B cell (primary cell): ENCODE measurements at regions not wholly inside any gene's neighbourhood (a gene's known extent, or its start where the extent isn't known, plus 50 kb on each side); places are given as distances from the start of the nearest gene placed in this dataset.

ENCODE experiments used
- ATAC-seq: fragments of 200-7000 bp; cut with Tn5 transposase; one replicate; pipeline ENCODE4 v1.10.0; 2021; ENCODE audit warnings: low read depth, mild to moderate bottlenecking, moderate number of reproducible peaks, moderate library complexity
- CTCF ChIA-PET: fragments of 350-600 bp; sonication (Branson Sonifier 250); formaldehyde crosslinking; loops from one replicate; lab custom pipeline; 2021; ENCODE audit warnings: antibody characterized with exemption, inconsistent platforms; lab: Charles Lee
- POLR2A ChIA-PET: fragments of 350-600 bp; sonication (Branson Sonifier 250); formaldehyde crosslinking; loops from one replicate; lab custom pipeline; 2021; ENCODE audit warnings: antibody characterized with exemption; lab: Charles Lee
- DNase-seq: peaks from one replicate; pipeline ENCODE4 v3.0.0; 2013
- H2AFZ ChIP-seq: 2 replicates; pipeline ENCODE4 v1.6.1; 2012; ENCODE audit warnings: mild to moderate bottlenecking, low read depth, low read length; ENCODE audit not compliant: insufficient read depth, poor library complexity, severe bottlenecking
- H3K27ac ChIP-seq, 2 donors: 1 replicate in 1 of 2; 2 replicates in 1 of 2; pipeline ENCODE4 v1.5.1; 2012 to 2013; ENCODE audit warnings: low read length in 2 of 2, mild to moderate bottlenecking in 2 of 2, moderate library complexity in 1 of 2
- H3K27me3 ChIP-seq, 4 experiments: fragments of 200-600 bp in 1 of 4; sonication (generic) in 1 of 4; replicated peaks in 1 of 4; 1 replicate in 2 of 4; 2 replicates in 2 of 4; pipeline versions ENCODE4 v1.6.1 to v1.7.0; 2013 to 2016; ENCODE audit warnings: low read length in 3 of 4, mild to moderate bottlenecking in 2 of 4, mixed read lengths in 1 of 4, moderate library complexity in 1 of 4; ENCODE audit not compliant: insufficient read depth in 4 of 4, control insufficient read depth in 3 of 4; ENCODE audit errors: control extremely low read depth in 1 of 4
- H3K36me3 ChIP-seq, 2 experiments: replicated peaks in 1 of 2; 1 replicate in 1 of 2; 2 replicates in 1 of 2; pipeline versions ENCODE4 v1.6.1 to v1.7.1; 2013; ENCODE audit warnings: low read length in 1 of 2; ENCODE audit not compliant: insufficient read depth in 2 of 2, control insufficient read depth in 1 of 2; ENCODE audit errors: control extremely low read depth in 1 of 2, extremely low read depth in 1 of 2
- H3K4me1 ChIP-seq, 2 donors: fragments of 200-600 bp in 1 of 2; sonication (generic) in 1 of 2; 1 replicate in 1 of 2; 2 replicates in 1 of 2; pipeline versions ENCODE4 v1.5.1 to v1.6.1; 2013 to 2017; ENCODE audit warnings: low read length in 2 of 2; ENCODE audit not compliant: control insufficient read depth in 2 of 2, insufficient read depth in 2 of 2
- H3K4me2 ChIP-seq: replicated peaks from 2 replicates; pipeline ENCODE3; 2012; ENCODE audit warnings: mild to moderate bottlenecking, low read depth, low read length; ENCODE audit not compliant: poor library complexity, severe bottlenecking
- H3K4me3 ChIP-seq, 5 experiments: fragments of 200-600 bp in 1 of 5; sonication (generic) in 1 of 5; 1 replicate in 3 of 5; 2 replicates in 2 of 5; pipeline versions ENCODE4 v1.5.1 to v1.7.0; 2011 to 2016; ENCODE audit warnings: low read length in 4 of 5, mild to moderate bottlenecking in 4 of 5, low read depth in 2 of 5, control low read depth in 1 of 5, moderate library complexity in 1 of 5; ENCODE audit not compliant: insufficient read depth in 1 of 5; ENCODE audit errors: control extremely low read depth in 1 of 5, extremely low read depth in 1 of 5
- H3K79me2 ChIP-seq: fragments of 200-600 bp; sonication (generic); one replicate; pipeline ENCODE4 v1.6.0; 2016; ENCODE audit warnings: low read length; ENCODE audit not compliant: control insufficient read depth, insufficient read depth
- H3K9ac ChIP-seq: fragments of 200-600 bp; sonication (generic); 2 replicates; pipeline ENCODE4 v1.6.1; 2017; ENCODE audit warnings: mild to moderate bottlenecking, low read length, moderate library complexity
- H3K9me3 ChIP-seq, 3 donors: one replicate each; pipeline versions ENCODE4 v1.6.1 to v1.7.1; 2013; ENCODE audit warnings: low read length in 2 of 3; ENCODE audit not compliant: control insufficient read depth in 2 of 3, insufficient read depth in 1 of 3; ENCODE audit errors: control extremely low read depth in 1 of 3
- H4K20me1 ChIP-seq: 2 replicates; pipeline ENCODE4 v1.6.0; 2012; ENCODE audit warnings: mild to moderate bottlenecking, low read length; ENCODE audit not compliant: insufficient read depth, control insufficient read depth, poor library complexity, severe bottlenecking
- H3K27ac Mint-ChIP-seq: one replicate; pipeline ENCODE4 v1.8.0; 2021; ENCODE audit warnings: mixed read lengths
- H3K27me3 Mint-ChIP-seq: one replicate; pipeline ENCODE4 v1.8.0; 2021; ENCODE audit warnings: mixed read lengths
- H3K4me1 Mint-ChIP-seq: one replicate; pipeline ENCODE4 v1.8.0; 2021; ENCODE audit warnings: mixed read lengths
- H3K4me3 Mint-ChIP-seq: one replicate; pipeline ENCODE4 v1.8.0; 2021; ENCODE audit warnings: mixed read lengths
- H3K9me3 Mint-ChIP-seq: one replicate; pipeline ENCODE4 v1.8.0; 2022; ENCODE audit warnings: mixed read lengths; ENCODE audit not compliant: insufficient read depth
- CTCF ChIP-seq: fragments of 200-600 bp; IDR thresholded peaks from one replicate; pipeline ENCODE4 v1.8.0; 2022; ENCODE audit warnings: antibody characterized with exemption, mild to moderate bottlenecking
- EZH2 ChIP-seq: IDR thresholded peaks from 2 replicates; pipeline ENCODE4 v1.6.1; 2012; ENCODE audit warnings: borderline replicate concordance, low read depth, mild to moderate bottlenecking, moderate library complexity, low read length; ENCODE audit not compliant: insufficient read depth, poor library complexity, severe bottlenecking
- WGBS: methylation state at CpG from one replicate; pipeline ENCODE4 v1.1.5; 2013; ENCODE audit warnings: missing lambda C conversion rate; ENCODE audit not compliant: insufficient coverage; 5-methylcytosine and 5-hydroxymethylcytosine counted together
- intact Hi-C: fragments of 100-400 bp; cut with micrococcal nuclease; formaldehyde crosslinking; loops from one replicate; pipeline ENCODE4 v1.10.0; 2022

DNA sequence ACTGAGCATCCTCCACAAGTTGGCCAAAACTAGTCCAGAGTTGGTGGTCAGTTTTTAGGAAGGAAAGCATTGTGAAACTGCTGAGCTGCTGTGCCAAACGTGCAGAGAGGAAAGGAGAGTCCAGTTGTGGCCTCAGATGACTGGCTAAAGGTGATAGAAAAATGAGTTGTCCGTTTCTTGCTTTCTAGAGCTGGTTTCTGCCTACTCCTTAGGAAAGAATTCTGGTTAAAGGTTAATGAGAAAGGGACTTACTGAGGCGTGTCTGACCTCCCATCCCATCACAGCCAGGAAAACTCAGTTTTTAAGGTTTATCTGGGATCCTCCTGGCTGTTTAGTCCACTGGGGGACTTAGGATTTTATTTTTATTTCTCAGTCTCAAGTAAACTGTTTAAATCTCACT lies 1186.3 kb downstream of the UQCRFS1 start:
- DNase-seq (no peak), ATAC-seq (no peak)
- no peak overlapping the region for H3K4me3 ChIP-seq
- TF ChIP-seq CTCF, result no peak
- TF ChIP-seq EZH2, result no peak
- intact Hi-C loops, result no loop called here
- ChIA-PET POLR2A (no interaction called here), CTCF (no interaction called here)
- no peak overlapping the region for H3K4me2 ChIP-seq
- no peaks in the 10 kb centered on the region for H4K20me1 ChIP-seq
- H3K9ac ChIP-seq, result no peak overlapping the region
- H3K79me2 ChIP-seq, result no peaks in the 10 kb centered on the region
- peaks cover 0 to 3% (median 0%) of the 10 kb centered on the region in 3 donors for H3K9me3 ChIP-seq
- no peaks in the 10 kb centered on the region for H3K4me1 Mint-ChIP-seq
- H2AFZ ChIP-seq, result no peak overlapping the region
- H3K27ac Mint-ChIP-seq, result no peak overlapping the region
- WGBS, result 38% methylated on average over 2 of the region's 3 CpGs
- no peaks in the 10 kb centered on the region for H3K4me1 ChIP-seq
- peaks cover 7% of the 10 kb centered on the region for H3K9me3 Mint-ChIP-seq
- no peaks in the 10 kb centered on the region for H3K36me3 ChIP-seq
- H3K27me3 Mint-ChIP-seq, result no peaks in the 10 kb centered on the region
- H3K27me3 ChIP-seq, result no peaks in the 10 kb centered on the region
- no peak overlapping the region for H3K27ac ChIP-seq
- no peak overlapping the region for H3K4me3 Mint-ChIP-seq

DNA sequence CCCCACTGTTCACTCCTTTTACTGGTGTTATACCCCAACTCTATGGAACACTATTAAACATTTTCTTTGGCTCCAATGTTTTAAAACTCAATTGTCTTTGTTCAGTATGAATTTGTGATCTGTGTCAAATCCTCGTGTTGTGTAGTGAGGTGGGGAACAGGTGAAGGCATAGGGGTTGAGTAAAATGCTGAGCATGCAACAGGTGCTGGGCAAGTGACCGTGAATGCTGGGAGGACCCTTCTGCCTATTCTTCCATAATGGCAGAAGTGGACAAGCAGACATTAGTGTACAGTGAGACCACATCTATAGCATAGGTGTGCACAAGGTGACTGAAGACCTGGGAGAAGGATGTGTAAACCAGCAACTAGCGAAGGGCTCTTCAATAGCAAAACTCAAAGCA lies 1188.0 kb downstream of the UQCRFS1 start:
- no peak overlapping the region for H2AFZ ChIP-seq
- H4K20me1 ChIP-seq, result no peaks in the 10 kb centered on the region
- no peaks in the 10 kb centered on the region for H3K36me3 ChIP-seq
- H3K27ac ChIP-seq, result no peak overlapping the region
- ChIA-PET POLR2A (no interaction called here), CTCF (no interaction called here)
- no peak overlapping the region for H3K27ac Mint-ChIP-seq
- H3K4me1 ChIP-seq, result no peaks in the 10 kb centered on the region
- no peaks in the 10 kb centered on the region for H3K27me3 ChIP-seq
- no peak overlapping the region for H3K4me2 ChIP-seq
- peaks cover 0 to 7% (median 0%) of the 10 kb centered on the region in 3 donors for H3K9me3 ChIP-seq
- H3K27me3 Mint-ChIP-seq, result no peaks in the 10 kb centered on the region
- H3K79me2 ChIP-seq, result no peaks in the 10 kb centered on the region
- DNase-seq (no peak), ATAC-seq (no peak)
- no peaks in the 10 kb centered on the region for H3K4me1 Mint-ChIP-seq
- intact Hi-C loops, result no loop called here
- H3K9me3 Mint-ChIP-seq, result peaks cover 4% of the 10 kb centered on the region
- 86% methylated on average over 1 of the region's 3 CpGs for WGBS
- H3K4me3 ChIP-seq, result no peak overlapping the region
- H3K4me3 Mint-ChIP-seq, result no peak overlapping the region
- H3K9ac ChIP-seq, result no peak overlapping the region
- no peak for TF ChIP-seq EZH2
- TF ChIP-seq CTCF, result no peak
